ENCODE measurements at regions not wholly inside any gene's neighbourhood (a gene's known extent, or its start where the extent isn't known, plus 50 kb on each side); places are given as distances from the start of the nearest gene placed in this dataset.

- Histone ChIP-seq H3K9me3 (ENCODE audit: control insufficient read depth in 1 of 2, low read length in 2 of 2) (no peaks in the 10 kb centered on the region), H3K4me3 (ENCODE audit: low read depth in 1 of 2, low read length in 2 of 2) (no peak overlapping the region), H3K27me3 (ENCODE audit: control insufficient read depth in 1 of 2, insufficient read depth in 2 of 2, low read length in 2 of 2) (no peaks in the 10 kb centered on the region), H3K9ac (ENCODE audit: low read depth in 1 of 2, low read length in 2 of 2) (no peak overlapping the region), H3K27ac (ENCODE audit: low read depth, low read length) (no peak overlapping the region), H3K4me1 (ENCODE audit: control insufficient read depth in 1 of 2, insufficient read depth in 2 of 2, low read length in 2 of 2) (no peaks in the 10 kb centered on the region), H3K36me3 (ENCODE audit: control insufficient read depth in 1 of 2, insufficient read depth in 2 of 2, low read length in 2 of 2) (no peaks in the 10 kb centered on the region)
These were observed 340.7 kb upstream of the AUTS2 start for GRCh38 chr7:69257592-69257991.

GRCh38 chr7:69259445-69259844 lies 338.8 kb upstream of the AUTS2 start:
- H3K36me3 ChIP-seq (ENCODE audit: control insufficient read depth in 1 of 2, insufficient read depth in 2 of 2, low read length in 2 of 2), result no peaks in the 10 kb centered on the region
- no peaks in the 10 kb centered on the region for H3K4me1 ChIP-seq (ENCODE audit: control insufficient read depth in 1 of 2, insufficient read depth in 2 of 2, low read length in 2 of 2)
- H3K4me3 ChIP-seq (ENCODE audit: low read depth in 1 of 2, low read length in 2 of 2), result no peak overlapping the region
- H3K27me3 ChIP-seq (ENCODE audit: control insufficient read depth in 1 of 2, insufficient read depth in 2 of 2, low read length in 2 of 2), result no peaks in the 10 kb centered on the region
- no peaks in the 10 kb centered on the region for H3K9me3 ChIP-seq (ENCODE audit: control insufficient read depth in 1 of 2, low read length in 2 of 2)
- H3K9ac ChIP-seq (ENCODE audit: low read depth in 1 of 2, low read length in 2 of 2), result no peak overlapping the region
- H3K27ac ChIP-seq (ENCODE audit: low read depth, low read length), result no peak overlapping the region

GRCh38 chr7:69260023-69260422 lies 338.3 kb upstream of the AUTS2 start:
- Histone ChIP-seq H3K36me3 (ENCODE audit: control insufficient read depth in 1 of 2, insufficient read depth in 2 of 2, low read length in 2 of 2) (no peaks in the 10 kb centered on the region), H3K4me3 (ENCODE audit: low read depth in 1 of 2, low read length in 2 of 2) (no peak overlapping the region), H3K9me3 (ENCODE audit: control insufficient read depth in 1 of 2, low read length in 2 of 2) (no peaks in the 10 kb centered on the region), H3K27ac (ENCODE audit: low read depth, low read length) (no peak overlapping the region), H3K27me3 (ENCODE audit: control insufficient read depth in 1 of 2, insufficient read depth in 2 of 2, low read length in 2 of 2) (no peaks in the 10 kb centered on the region), H3K4me1 (ENCODE audit: control insufficient read depth in 1 of 2, insufficient read depth in 2 of 2, low read length in 2 of 2) (no peaks in the 10 kb centered on the region), H3K9ac (ENCODE audit: low read depth in 1 of 2, low read length in 2 of 2) (no peak overlapping the region)

GRCh38 chr7:69263550-69263949 lies 334.7 kb upstream of the AUTS2 start:
- no peak overlapping the region for H3K4me3 ChIP-seq (ENCODE audit: low read depth in 1 of 2, low read length in 2 of 2)
- no peaks in the 10 kb centered on the region for H3K4me1 ChIP-seq (ENCODE audit: control insufficient read depth in 1 of 2, insufficient read depth in 2 of 2, low read length in 2 of 2)
- no peak overlapping the region for H3K27ac ChIP-seq (ENCODE audit: low read depth, low read length)
- no peaks in the 10 kb centered on the region for H3K36me3 ChIP-seq (ENCODE audit: control insufficient read depth in 1 of 2, insufficient read depth in 2 of 2, low read length in 2 of 2)
- no peak overlapping the region for H3K9ac ChIP-seq (ENCODE audit: low read depth in 1 of 2, low read length in 2 of 2)
- H3K9me3 ChIP-seq (ENCODE audit: control insufficient read depth in 1 of 2, low read length in 2 of 2), result no peaks in the 10 kb centered on the region
- H3K27me3 ChIP-seq (ENCODE audit: control insufficient read depth in 1 of 2, insufficient read depth in 2 of 2, low read length in 2 of 2), result no peaks in the 10 kb centered on the region

GRCh38 chr7:69269806-69270205 lies 328.5 kb upstream of the AUTS2 start:
- Histone ChIP-seq H3K4me3 (ENCODE audit: low read depth in 1 of 2, low read length in 2 of 2) (no peak overlapping the region), H3K27ac (ENCODE audit: low read depth, low read length) (no peak overlapping the region), H3K4me1 (ENCODE audit: control insufficient read depth in 1 of 2, insufficient read depth in 2 of 2, low read length in 2 of 2) (no peaks in the 10 kb centered on the region), H3K36me3 (ENCODE audit: control insufficient read depth in 1 of 2, insufficient read depth in 2 of 2, low read length in 2 of 2) (no peaks in the 10 kb centered on the region), H3K27me3 (ENCODE audit: control insufficient read depth in 1 of 2, insufficient read depth in 2 of 2, low read length in 2 of 2) (no peaks in the 10 kb centered on the region), H3K9ac (ENCODE audit: low read depth in 1 of 2, low read length in 2 of 2) (no peak overlapping the region), H3K9me3 (ENCODE audit: control insufficient read depth in 1 of 2, low read length in 2 of 2) (no peaks in the 10 kb centered on the region)

GRCh38 chr7:69272101-69272500 lies 326.2 kb upstream of the AUTS2 start:
- Histone ChIP-seq H3K27ac (ENCODE audit: low read depth, low read length) (no peak overlapping the region), H3K9ac (ENCODE audit: low read depth in 1 of 2, low read length in 2 of 2) (no peak overlapping the region), H3K27me3 (ENCODE audit: control insufficient read depth in 1 of 2, insufficient read depth in 2 of 2, low read length in 2 of 2) (no peaks in the 10 kb centered on the region), H3K4me3 (ENCODE audit: low read depth in 1 of 2, low read length in 2 of 2) (no peak overlapping the region), H3K4me1 (ENCODE audit: control insufficient read depth in 1 of 2, insufficient read depth in 2 of 2, low read length in 2 of 2) (no peaks in the 10 kb centered on the region), H3K36me3 (ENCODE audit: control insufficient read depth in 1 of 2, insufficient read depth in 2 of 2, low read length in 2 of 2) (no peaks in the 10 kb centered on the region), H3K9me3 (ENCODE audit: control insufficient read depth in 1 of 2, low read length in 2 of 2) (no peaks in the 10 kb centered on the region)

- Histone ChIP-seq H3K4me1 (ENCODE audit: control insufficient read depth in 1 of 2, insufficient read depth in 2 of 2, low read length in 2 of 2) (no peaks in the 10 kb centered on the region), H3K27me3 (ENCODE audit: control insufficient read depth in 1 of 2, insufficient read depth in 2 of 2, low read length in 2 of 2) (no peaks in the 10 kb centered on the region), H3K9ac (ENCODE audit: low read depth in 1 of 2, low read length in 2 of 2) (no peak overlapping the region), H3K36me3 (ENCODE audit: control insufficient read depth in 1 of 2, insufficient read depth in 2 of 2, low read length in 2 of 2) (no peaks in the 10 kb centered on the region), H3K9me3 (ENCODE audit: control insufficient read depth in 1 of 2, low read length in 2 of 2) (no peaks in the 10 kb centered on the region), H3K4me3 (ENCODE audit: low read depth in 1 of 2, low read length in 2 of 2) (no peak overlapping the region), H3K27ac (ENCODE audit: low read depth, low read length) (no peak overlapping the region)
These were observed 322.1 kb upstream of the AUTS2 start for GRCh38 chr7:69276011-69276729.

GRCh38 chr7:69277366-69277765 lies 320.9 kb upstream of the AUTS2 start:
- no peak overlapping the region for H3K9ac ChIP-seq (ENCODE audit: low read depth in 1 of 2, low read length in 2 of 2)
- H3K27ac ChIP-seq (ENCODE audit: low read depth, low read length), result no peak overlapping the region
- no peaks in the 10 kb centered on the region for H3K9me3 ChIP-seq (ENCODE audit: control insufficient read depth in 1 of 2, low read length in 2 of 2)
- H3K4me1 ChIP-seq (ENCODE audit: control insufficient read depth in 1 of 2, insufficient read depth in 2 of 2, low read length in 2 of 2), result no peaks in the 10 kb centered on the region
- no peaks in the 10 kb centered on the region for H3K36me3 ChIP-seq (ENCODE audit: control insufficient read depth in 1 of 2, insufficient read depth in 2 of 2, low read length in 2 of 2)
- H3K4me3 ChIP-seq (ENCODE audit: low read depth in 1 of 2, low read length in 2 of 2), result no peak overlapping the region
- H3K27me3 ChIP-seq (ENCODE audit: control insufficient read depth in 1 of 2, insufficient read depth in 2 of 2, low read length in 2 of 2), result no peaks in the 10 kb centered on the region

GRCh38 chr7:69282946-69283345 lies 315.3 kb upstream of the AUTS2 start:
- Histone ChIP-seq H3K9me3 (ENCODE audit: control insufficient read depth in 1 of 2, low read length in 2 of 2) (no peaks in the 10 kb centered on the region), H3K4me1 (ENCODE audit: control insufficient read depth in 1 of 2, insufficient read depth in 2 of 2, low read length in 2 of 2) (no peaks in the 10 kb centered on the region), H3K4me3 (ENCODE audit: low read depth in 1 of 2, low read length in 2 of 2) (no peak overlapping the region), H3K36me3 (ENCODE audit: control insufficient read depth in 1 of 2, insufficient read depth in 2 of 2, low read length in 2 of 2) (no peaks in the 10 kb centered on the region), H3K27ac (ENCODE audit: low read depth, low read length) (no peak overlapping the region), H3K9ac (ENCODE audit: low read depth in 1 of 2, low read length in 2 of 2) (no peak overlapping the region), H3K27me3 (ENCODE audit: control insufficient read depth in 1 of 2, insufficient read depth in 2 of 2, low read length in 2 of 2) (no peaks in the 10 kb centered on the region)

- Histone ChIP-seq H3K36me3 (ENCODE audit: control insufficient read depth in 1 of 2, insufficient read depth in 2 of 2, low read length in 2 of 2) (no peaks in the 10 kb centered on the region), H3K27ac (ENCODE audit: low read depth, low read length) (no peak overlapping the region), H3K9me3 (ENCODE audit: control insufficient read depth in 1 of 2, low read length in 2 of 2) (no peaks in the 10 kb centered on the region), H3K27me3 (ENCODE audit: control insufficient read depth in 1 of 2, insufficient read depth in 2 of 2, low read length in 2 of 2) (no peaks in the 10 kb centered on the region), H3K4me1 (ENCODE audit: control insufficient read depth in 1 of 2, insufficient read depth in 2 of 2, low read length in 2 of 2) (no peaks in the 10 kb centered on the region), H3K4me3 (ENCODE audit: low read depth in 1 of 2, low read length in 2 of 2) (no peak overlapping the region), H3K9ac (ENCODE audit: low read depth in 1 of 2, low read length in 2 of 2) (no peak overlapping the region)
These were observed 314.9 kb upstream of the AUTS2 start for GRCh38 chr7:69283421-69283820.

GRCh38 chr7:69285854-69286253 lies 312.4 kb upstream of the AUTS2 start:
- Histone ChIP-seq H3K27me3 (ENCODE audit: control insufficient read depth in 1 of 2, insufficient read depth in 2 of 2, low read length in 2 of 2) (no peaks in the 10 kb centered on the region), H3K9me3 (ENCODE audit: control insufficient read depth in 1 of 2, low read length in 2 of 2) (no peaks in the 10 kb centered on the region), H3K4me1 (ENCODE audit: control insufficient read depth in 1 of 2, insufficient read depth in 2 of 2, low read length in 2 of 2) (no peaks in the 10 kb centered on the region), H3K4me3 (ENCODE audit: low read depth in 1 of 2, low read length in 2 of 2) (no peak overlapping the region), H3K36me3 (ENCODE audit: control insufficient read depth in 1 of 2, insufficient read depth in 2 of 2, low read length in 2 of 2) (no peaks in the 10 kb centered on the region), H3K27ac (ENCODE audit: low read depth, low read length) (no peak overlapping the region), H3K9ac (ENCODE audit: low read depth in 1 of 2, low read length in 2 of 2) (no peak overlapping the region)
